Activated CD8-positive, alpha-beta memory T cell treated with anti-CD3 and anti-CD28 coated beads, Interleukin-2, amount 50 U/mL, for 48 hours (primary cell): ENCODE measurements at regions not wholly inside any gene's neighbourhood (a gene's known extent, or its start where the extent isn't known, plus 50 kb on each side); places are given as distances from the start of the nearest gene placed in this dataset.

Experiments used
- DNase-seq: peaks from one replicate; pipeline ENCODE4 v3.0.0-alpha.2; 2020

DNA sequence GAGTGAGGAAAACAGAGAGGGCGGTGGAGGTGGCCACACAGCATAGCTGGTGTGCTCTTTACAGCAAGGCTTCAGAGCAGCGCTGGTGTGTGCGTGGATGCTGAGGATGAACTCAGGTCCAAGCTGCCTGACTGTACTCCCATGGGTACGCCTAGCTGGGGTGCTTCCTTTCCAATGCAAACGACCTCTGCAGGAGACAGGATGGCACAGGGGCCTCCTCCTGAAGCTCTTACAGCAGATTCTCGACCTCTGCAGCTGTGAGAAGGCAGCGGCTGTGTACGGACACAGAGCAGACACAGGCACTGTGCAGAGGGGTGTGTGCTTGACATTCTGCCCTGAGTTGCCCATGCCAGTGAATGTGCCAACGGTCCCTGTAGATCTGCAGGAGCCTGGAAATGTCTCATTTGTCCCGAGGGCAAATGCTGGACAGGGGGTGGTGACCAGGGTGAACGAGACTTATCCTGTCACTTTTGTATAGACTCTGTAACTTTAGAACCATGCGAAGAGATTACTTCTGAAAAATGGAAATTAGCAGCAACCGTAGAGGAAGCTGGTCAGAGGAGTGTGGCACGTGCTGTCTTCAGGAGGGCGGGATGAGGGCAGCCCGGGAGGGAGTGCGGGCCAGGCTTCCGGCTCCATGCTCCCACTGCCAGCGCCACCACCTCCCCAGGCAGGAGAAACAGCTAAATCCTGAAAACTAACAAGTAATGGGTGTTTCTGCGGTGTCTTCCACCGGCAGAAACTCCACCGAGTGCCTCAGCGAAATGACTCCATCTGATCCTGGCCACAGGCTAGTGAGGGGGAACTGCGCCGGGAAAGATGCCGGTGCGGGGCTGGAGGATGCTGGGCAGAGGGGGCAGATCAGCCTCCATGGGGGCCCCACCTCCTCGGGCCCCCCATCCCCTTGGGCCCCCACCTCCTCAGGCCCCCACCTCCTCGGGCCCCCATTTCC is 120.9 kb upstream of the RPS6KA2 start:
- DNase-seq, result no peak

DNA sequence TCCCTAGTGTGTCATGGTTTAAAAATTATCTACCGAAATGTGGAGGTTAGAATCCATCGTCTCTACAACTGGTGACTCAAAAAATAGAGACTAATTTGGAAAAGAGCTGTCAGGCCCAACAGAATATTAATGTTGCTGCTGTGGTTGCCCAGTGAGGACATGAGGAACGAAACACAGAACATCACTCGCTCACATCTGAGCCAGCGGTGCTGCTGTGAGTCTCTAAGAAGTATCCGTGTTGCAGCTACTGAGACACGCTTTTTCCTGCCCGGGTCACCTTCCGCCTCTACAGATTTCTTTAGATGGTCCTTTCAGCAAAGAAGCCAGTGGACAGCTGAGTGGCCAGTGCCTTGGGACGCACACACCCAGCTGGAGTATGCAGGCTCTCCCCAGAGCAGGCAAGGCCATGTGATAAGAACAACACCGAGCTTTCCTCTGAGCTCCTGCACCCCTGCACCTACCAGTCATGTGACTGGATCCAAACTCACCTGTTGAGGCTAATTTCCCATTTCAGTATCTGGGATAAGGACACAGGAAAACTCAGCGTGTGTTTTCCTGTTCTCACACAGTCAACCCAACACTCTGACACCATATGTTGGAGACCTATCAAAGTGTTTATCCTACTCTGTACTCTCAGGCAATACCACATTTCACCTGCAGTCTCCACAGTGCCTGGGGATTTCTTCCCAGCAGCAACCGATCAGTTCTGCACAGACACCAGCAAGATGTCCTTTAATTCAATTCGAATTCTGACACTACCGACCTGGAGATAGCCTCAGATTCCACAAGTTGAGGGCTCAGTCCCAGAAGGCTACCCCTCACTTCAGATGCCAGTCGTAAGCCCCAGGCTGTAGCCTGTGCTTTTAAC is 119.0 kb upstream of the RPS6KA2 start:
- no peak for DNase-seq

DNA sequence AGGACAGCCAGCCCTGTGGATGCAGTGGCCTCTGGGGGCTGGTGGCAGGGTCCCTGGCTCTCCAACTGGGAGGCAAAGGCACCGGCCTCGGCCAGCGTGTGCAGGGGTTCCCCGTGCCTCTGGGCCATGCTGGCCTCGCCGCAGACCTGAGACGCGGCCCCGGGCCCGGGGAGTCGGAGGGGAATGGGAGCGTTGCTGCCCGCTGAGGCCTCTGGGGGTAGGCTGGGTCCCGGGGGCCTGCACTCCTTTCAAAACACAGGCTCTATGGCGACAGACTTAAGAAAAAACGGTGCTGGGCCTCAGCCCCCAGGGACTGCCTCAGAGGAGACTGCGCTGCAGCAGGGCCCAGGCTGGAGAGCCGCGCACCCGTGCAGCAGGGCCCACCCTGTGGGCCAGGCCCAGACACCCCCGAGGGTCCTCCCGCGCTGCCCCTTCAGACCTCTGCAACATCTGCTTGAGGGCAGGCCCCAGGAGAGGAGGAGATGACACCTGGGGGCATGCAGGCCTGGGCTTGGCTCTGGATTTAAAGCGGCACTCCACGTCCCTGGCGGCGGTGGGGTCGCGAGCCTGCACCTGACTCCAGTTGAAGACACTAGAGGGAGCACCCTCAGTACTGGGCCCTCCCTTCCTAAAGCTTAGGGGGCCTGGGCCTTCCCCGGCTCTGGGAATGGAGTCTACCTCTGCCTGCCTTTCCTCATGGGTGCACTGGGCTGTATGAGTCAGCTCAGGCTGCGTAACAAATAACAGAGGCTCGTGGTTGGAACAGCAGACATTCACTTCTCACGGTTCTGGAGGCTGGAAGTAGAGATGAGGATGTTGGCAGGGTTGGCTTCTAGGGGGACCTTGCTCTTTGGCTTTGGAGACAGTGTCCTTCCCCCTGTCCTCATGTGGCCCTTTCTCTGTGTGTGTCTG is 117.4 kb upstream of the RPS6KA2 start:
- DNase-seq, result peak; percentile 8

GRCh38 chr6:166743406-166744222 is 116.6 kb upstream of the RPS6KA2 start:
- no peak for DNase-seq

GRCh38 chr6:166742981-166743380 is 115.9 kb upstream of the RPS6KA2 start:
- DNase-seq, result no peak

- no peak for DNase-seq
These were observed 112.9 kb upstream of the RPS6KA2 start for GRCh38 chr6:166739976-166740318.

DNA sequence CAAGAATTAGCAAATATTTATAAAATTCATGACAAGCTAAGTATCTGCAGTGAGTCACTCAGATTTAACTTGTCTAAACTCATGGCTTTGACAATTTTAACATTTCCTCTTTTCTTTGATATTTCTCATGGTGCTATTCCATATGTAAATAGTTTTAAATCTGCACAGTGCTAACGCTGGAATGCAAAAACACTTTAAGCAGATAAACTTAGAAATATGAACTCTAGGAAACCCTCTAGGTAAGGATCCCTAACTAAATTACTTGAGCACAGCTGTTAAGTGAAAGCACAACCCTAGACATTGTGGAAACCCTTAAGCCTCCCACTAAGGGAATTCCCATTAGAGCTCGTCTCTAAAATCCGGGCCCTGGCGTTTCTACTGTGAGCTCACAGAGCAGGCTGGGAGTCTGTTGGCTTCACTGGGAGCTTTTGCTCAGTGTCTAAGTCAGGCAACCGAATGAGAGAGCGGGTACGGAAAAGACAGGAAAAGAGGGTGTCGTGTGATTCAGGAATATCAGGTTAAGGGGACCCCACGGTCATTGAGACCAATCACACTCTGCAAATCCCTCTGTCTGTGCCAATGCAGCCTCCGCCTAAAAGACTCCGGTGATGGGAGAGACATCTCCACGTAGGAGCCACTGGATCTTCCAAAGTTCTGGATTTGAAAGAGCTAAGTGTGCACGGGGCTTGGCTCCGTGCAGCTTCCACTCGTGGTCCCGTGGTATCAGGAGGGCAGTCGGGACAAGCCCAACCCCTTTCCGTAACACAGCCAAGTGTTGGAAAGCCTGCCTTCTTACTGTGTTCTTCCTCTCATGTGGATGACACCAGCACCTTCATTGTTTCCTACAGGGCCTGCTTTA is 112.3 kb upstream of the RPS6KA2 start:
- DNase-seq, result no peak

GRCh38 chr6:166738386-166739116 is 111.5 kb upstream of the RPS6KA2 start:
- no peak for DNase-seq

DNA sequence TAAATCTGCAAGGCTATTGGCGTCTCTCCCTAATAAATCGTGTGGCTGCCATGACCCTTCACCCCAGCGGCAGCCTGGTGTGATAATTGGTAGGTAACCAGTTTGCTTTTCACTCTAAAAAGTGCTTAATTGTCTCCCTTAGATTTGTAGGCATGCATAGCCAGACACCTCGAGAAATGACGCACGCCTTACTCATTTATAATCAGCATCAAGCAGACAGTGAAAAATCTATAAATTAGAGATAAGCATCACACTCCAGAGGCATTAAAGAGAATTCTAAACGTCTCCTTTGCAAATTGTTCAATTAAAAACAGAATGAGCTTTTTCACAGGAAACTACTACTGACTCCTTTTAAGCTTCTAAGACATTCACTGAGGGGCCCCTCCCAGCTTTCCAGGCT is 110.2 kb upstream of the RPS6KA2 start:
- DNase-seq, result no peak

DNA sequence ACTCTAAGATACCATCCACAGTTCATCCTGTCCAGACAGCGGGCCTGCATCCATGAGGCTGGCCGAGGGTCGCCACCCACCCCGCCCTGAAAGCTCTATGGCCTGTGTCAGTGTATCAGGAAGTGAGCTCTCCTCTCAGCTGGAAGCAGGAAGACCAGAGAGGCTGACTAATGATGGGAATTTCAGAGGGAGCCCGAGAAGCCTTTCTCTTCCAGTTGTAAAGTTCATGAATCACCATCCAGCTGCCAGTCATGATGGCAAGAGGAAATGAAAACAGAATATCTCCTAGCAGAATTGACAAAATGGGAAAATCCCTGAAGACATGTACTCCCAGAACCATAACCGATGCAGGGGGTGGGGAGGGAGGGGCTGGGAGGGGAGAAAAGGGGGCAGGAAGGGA is 109.6 kb upstream of the RPS6KA2 start:
- DNase-seq, result no peak

- DNase-seq, result no peak
These were observed 106.8 kb upstream of the RPS6KA2 start for GRCh38 chr6:166733900-166734299.

DNA sequence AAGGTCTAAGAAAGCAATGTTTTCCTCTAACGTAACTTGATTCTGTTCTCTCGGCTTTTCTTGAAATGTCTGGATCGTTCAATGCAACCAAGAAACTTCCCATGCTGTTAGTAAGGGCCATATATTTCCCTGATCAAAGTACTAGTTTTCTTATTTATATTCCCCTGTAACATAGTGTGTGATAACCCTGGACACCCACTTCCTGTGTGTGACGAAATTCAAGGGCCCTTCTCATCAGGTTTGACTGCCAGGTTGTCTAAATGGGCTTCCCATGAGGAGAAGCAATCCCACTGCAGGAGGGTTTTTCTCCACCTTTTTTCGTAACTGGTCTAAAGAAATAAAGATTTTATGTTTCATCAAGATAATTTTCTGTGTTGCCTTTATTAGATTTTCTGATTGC is 102.6 kb upstream of the RPS6KA2 start:
- peak; percentile 35 for DNase-seq

DNA sequence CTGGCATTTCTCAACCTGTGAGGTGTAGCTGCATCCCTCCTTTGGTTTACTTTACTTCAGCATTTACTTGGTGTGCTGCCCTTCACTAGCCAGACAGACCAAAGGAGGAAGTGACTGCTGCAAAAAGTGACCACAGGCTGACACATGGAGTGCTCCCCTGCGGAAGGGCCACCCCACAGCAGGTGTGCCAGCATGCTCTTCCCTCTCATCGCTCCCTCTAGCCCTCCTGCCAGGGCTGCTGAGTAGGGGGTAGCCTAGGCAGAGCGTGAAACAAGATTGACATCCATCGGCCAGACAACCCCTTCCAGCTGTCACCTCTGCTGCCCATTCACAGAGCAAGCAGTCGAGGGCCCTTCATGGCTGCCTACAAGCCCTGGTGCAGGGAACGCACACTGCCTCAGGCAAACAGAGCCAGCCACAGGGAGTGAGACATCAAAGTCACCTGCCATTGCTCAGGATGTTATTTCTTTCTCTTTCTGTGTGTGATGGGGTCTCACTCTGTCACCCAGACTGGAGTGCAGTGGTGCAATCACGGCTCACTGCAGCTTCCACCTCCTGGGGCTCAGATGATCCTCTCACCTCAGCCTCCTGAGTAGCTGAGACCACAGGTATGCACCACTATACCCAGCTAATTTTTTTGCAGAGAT is 102.0 kb upstream of the RPS6KA2 start:
- peak; percentile 47 for DNase-seq

DNA sequence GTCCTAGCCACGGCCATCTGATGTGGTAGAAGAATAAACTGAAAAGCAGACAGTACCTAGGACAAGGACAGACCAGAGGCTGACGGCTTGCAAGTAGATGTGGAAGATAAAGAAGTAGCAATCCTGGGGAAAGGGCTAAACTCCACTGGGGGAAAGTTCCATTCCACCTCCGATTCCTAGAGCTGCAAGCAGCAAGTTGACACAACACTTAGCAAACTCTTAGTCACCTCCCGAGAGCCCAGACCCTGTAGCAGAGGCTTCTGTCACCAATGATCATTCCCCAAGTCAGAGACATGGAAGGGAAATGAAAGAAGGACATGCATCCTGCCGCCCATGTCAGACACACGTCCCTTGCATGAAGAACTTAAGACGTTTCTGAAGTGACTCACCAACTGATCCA is 99.2 kb upstream of the RPS6KA2 start:
- DNase-seq, result no peak

DNA sequence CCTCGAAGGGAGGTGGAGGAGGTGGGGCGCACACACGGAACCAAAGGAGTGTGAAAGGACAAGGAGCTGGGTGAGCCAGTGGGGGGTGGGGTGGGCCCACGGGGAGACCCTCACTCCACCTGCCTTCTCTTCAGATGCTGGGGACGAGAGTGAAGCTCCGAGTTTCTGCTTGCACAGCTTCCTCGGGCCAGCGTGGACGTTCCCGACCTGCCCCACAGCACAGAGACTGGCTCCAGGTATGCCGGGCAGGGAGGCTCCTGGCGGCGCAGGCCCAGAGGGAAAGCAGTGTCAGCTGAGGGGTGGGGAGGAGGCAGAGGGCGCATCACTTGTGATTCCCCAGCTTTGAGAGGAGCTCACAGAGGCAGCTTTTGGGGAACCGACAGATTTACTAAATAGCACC is 98.5 kb upstream of the RPS6KA2 start:
- no peak for DNase-seq

- no peak for DNase-seq
These were observed 97.5 kb upstream of the RPS6KA2 start for GRCh38 chr6:166724576-166724975.

- DNase-seq, result no peak
These were observed 95.7 kb upstream of the RPS6KA2 start for GRCh38 chr6:166722785-166723184.

DNA sequence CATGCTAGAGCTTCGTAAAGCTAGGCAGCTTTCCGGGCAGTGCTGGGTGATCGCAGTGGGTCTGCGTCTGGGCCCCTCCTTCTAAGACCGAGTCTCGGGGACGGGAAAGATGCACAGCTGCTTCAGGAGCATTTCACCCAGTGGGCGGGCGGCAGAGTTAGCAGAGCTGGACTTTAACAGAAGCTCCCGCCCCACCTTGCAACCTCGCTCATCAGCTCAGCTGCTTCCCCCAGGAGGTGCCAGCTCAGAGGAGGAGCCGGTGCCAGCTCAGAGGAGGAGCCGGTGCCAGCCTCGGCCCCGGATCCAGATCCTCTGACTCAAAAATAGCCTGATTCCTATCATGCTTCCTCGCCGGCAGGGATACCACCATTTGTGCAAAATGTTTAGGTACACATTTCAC is 94.5 kb upstream of the RPS6KA2 start:
- no peak for DNase-seq

DNA sequence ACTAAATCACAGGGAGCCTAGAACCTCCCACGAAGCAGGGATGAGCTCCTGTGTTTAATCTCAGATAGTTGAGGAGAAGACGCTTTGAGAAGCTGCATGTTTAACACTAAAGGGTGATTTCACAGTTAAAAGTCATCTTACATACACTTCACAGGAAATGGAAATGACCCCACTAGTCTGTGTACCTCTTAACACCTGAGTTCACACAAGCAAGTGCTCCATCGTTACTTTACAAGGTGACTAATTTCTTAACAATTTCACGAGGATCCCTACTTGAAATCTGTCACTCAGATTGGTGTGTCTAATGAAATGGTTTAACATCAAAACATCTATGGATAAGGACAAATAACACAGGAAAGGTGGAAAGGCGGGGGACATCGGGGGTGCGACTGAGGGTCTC is 93.8 kb upstream of the RPS6KA2 start:
- DNase-seq, result no peak

DNA sequence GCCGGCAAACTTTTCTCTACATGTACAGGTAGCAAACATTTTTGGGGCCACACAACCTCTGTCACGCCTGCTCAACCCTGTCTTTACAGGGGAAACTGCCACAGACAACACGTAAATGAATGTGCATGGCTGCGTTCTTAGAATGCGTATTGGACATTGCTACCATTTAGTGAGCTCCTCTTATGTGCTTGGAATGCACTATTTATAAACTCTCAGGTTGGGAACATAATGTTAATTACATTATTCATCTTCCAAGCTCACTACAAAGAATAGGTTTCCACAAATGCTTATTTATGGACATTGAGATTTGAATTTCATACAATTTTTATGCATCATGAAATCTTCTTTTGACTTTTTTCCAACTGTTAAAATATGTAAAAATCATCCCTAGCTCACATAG is 92.0 kb upstream of the RPS6KA2 start:
- no peak for DNase-seq
